HEK293 (cell line): ENCODE measurements at regions not wholly inside any gene's neighbourhood (a gene's known extent, or its start where the extent isn't known, plus 50 kb on each side); places are given as distances from the start of the nearest gene placed in this dataset.

Source experiments
- TCF7L2 ChIP-seq: IDR thresholded peaks from 2 replicates; pipeline ENCODE4 v1.6.1; 2011; ENCODE audit warnings: low read depth, mild to moderate bottlenecking, inconsistent platforms, low read length, moderate library complexity, borderline replicate concordance
- ZNF121 ChIP-seq: fragments of 450-650 bp; formaldehyde crosslinking; IDR thresholded peaks from 2 replicates; pipeline ENCODE4 v1.5.1; 2016; ENCODE audit warnings: missing biosample characterization, missing genetic modification characterization
- ZNF274 ChIP-seq, 2 experiments: fragments of 200-500 bp in 1 of 2; fragments of 450-650 bp in 1 of 2; sonication (Bioruptor generic) in 1 of 2; formaldehyde crosslinking in 1 of 2; IDR thresholded peaks; 2 replicates each; pipeline versions ENCODE4 v1.5.1 to v1.6.1; 2014 to 2016; ENCODE audit warnings: borderline replicate concordance in 1 of 2, inconsistent platforms in 1 of 2, low read length in 1 of 2, missing biosample characterization in 1 of 2, missing genetic modification characterization in 1 of 2
- ZNF350 ChIP-seq: fragments of 450-650 bp; formaldehyde crosslinking; IDR thresholded peaks from 2 replicates; pipeline ENCODE4 v1.5.0; 2017; ENCODE audit warnings: missing biosample characterization, mild to moderate bottlenecking, missing genetic modification characterization
- ZNF558 ChIP-seq: fragments of 450-650 bp; formaldehyde crosslinking; IDR thresholded peaks from 2 replicates; pipeline ENCODE4 v1.5.1; 2016; ENCODE audit warnings: missing biosample characterization, missing genetic modification characterization
- TF ChIP-seq, protein P1 (sequence below): fragments of 450-650 bp; formaldehyde crosslinking; IDR thresholded peaks from 2 replicates; pipeline ENCODE4 v1.5.1; 2016; ENCODE audit warnings: missing biosample characterization, missing genetic modification characterization
- TF ChIP-seq, protein P2 (sequence below): fragments of 450-650 bp; formaldehyde crosslinking; IDR thresholded peaks from 2 replicates; pipeline ENCODE4 v1.5.1; 2017; ENCODE audit warnings: missing biosample characterization, missing genetic modification characterization
- TF ChIP-seq, protein P3 (sequence below): sonication (generic); formaldehyde crosslinking; IDR thresholded peaks from 2 replicates; pipeline ENCODE4 v1.8.1; 2022; ENCODE audit warnings: mild to moderate bottlenecking, moderate library complexity, missing genetic modification reagents
- TF ChIP-seq, protein P4 (sequence below): fragments of 450-650 bp; formaldehyde crosslinking; IDR thresholded peaks from 2 replicates; pipeline ENCODE4 v1.5.1; 2016; ENCODE audit warnings: missing biosample characterization, missing genetic modification characterization, low read depth
- TF ChIP-seq, protein P5 (sequence below): fragments of 450-650 bp; formaldehyde crosslinking; IDR thresholded peaks from 2 replicates; pipeline ENCODE4 v1.5.1; 2016; ENCODE audit warnings: missing biosample characterization, missing genetic modification characterization

DNA sequence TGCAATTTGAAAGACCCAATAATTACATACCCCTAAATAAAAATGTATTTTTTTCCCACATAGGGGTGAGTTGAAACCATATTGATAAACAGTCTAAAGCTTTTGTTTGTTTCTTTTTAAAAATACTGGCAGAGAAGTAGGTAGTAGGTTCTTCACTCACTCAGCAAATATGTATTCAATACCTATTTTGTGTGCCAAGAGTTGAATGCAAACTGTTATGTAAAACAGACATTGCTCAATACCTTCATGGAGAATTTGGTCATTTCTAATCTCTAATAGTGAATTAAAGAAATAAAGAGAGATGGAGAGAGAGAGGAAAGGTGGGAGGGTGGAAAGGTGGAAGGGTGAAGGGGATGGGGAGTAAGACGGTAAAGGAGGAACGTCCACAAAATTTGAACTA lies 589.9 kb upstream of the GNPDA2 start:
- TF ChIP-seq TCF7L2: no peak
- TF ChIP-seq, protein P1, sequence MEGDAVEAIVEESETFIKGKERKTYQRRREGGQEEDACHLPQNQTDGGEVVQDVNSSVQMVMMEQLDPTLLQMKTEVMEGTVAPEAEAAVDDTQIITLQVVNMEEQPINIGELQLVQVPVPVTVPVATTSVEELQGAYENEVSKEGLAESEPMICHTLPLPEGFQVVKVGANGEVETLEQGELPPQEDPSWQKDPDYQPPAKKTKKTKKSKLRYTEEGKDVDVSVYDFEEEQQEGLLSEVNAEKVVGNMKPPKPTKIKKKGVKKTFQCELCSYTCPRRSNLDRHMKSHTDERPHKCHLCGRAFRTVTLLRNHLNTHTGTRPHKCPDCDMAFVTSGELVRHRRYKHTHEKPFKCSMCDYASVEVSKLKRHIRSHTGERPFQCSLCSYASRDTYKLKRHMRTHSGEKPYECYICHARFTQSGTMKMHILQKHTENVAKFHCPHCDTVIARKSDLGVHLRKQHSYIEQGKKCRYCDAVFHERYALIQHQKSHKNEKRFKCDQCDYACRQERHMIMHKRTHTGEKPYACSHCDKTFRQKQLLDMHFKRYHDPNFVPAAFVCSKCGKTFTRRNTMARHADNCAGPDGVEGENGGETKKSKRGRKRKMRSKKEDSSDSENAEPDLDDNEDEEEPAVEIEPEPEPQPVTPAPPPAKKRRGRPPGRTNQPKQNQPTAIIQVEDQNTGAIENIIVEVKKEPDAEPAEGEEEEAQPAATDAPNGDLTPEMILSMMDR (tag by site-specific recombination): no peak
- TF ChIP-seq ZNF350: no peak
- TF ChIP-seq ZNF274 (IDR thresholded peaks at IDR 0.05; ENCODE audit: low read length): no peak
- no peak for TF ChIP-seq ZNF274 (tag by site-specific recombination; IDR thresholded peaks at IDR 0.05; ENCODE audit: borderline replicate concordance)
- TF ChIP-seq, protein P2, sequence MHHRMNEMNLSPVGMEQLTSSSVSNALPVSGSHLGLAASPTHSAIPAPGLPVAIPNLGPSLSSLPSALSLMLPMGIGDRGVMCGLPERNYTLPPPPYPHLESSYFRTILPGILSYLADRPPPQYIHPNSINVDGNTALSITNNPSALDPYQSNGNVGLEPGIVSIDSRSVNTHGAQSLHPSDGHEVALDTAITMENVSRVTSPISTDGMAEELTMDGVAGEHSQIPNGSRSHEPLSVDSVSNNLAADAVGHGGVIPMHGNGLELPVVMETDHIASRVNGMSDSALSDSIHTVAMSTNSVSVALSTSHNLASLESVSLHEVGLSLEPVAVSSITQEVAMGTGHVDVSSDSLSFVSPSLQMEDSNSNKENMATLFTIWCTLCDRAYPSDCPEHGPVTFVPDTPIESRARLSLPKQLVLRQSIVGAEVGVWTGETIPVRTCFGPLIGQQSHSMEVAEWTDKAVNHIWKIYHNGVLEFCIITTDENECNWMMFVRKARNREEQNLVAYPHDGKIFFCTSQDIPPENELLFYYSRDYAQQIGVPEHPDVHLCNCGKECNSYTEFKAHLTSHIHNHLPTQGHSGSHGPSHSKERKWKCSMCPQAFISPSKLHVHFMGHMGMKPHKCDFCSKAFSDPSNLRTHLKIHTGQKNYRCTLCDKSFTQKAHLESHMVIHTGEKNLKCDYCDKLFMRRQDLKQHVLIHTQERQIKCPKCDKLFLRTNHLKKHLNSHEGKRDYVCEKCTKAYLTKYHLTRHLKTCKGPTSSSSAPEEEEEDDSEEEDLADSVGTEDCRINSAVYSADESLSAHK (tag by site-specific recombination): no peak
- TF ChIP-seq, protein P3, sequence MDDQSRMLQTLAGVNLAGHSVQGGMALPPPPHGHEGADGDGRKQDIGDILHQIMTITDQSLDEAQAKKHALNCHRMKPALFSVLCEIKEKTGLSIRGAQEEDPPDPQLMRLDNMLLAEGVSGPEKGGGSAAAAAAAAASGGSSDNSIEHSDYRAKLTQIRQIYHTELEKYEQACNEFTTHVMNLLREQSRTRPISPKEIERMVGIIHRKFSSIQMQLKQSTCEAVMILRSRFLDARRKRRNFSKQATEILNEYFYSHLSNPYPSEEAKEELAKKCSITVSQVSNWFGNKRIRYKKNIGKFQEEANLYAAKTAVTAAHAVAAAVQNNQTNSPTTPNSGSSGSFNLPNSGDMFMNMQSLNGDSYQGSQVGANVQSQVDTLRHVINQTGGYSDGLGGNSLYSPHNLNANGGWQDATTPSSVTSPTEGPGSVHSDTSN (CRISPR knock-in tag): no peak
- TF ChIP-seq ZNF558 (tag by site-specific recombination): no peak
- TF ChIP-seq, protein P4, sequence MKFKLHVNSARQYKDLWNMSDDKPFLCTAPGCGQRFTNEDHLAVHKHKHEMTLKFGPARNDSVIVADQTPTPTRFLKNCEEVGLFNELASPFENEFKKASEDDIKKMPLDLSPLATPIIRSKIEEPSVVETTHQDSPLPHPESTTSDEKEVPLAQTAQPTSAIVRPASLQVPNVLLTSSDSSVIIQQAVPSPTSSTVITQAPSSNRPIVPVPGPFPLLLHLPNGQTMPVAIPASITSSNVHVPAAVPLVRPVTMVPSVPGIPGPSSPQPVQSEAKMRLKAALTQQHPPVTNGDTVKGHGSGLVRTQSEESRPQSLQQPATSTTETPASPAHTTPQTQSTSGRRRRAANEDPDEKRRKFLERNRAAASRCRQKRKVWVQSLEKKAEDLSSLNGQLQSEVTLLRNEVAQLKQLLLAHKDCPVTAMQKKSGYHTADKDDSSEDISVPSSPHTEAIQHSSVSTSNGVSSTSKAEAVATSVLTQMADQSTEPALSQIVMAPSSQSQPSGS (tag by site-specific recombination): no peak
- TF ChIP-seq, protein P5, sequence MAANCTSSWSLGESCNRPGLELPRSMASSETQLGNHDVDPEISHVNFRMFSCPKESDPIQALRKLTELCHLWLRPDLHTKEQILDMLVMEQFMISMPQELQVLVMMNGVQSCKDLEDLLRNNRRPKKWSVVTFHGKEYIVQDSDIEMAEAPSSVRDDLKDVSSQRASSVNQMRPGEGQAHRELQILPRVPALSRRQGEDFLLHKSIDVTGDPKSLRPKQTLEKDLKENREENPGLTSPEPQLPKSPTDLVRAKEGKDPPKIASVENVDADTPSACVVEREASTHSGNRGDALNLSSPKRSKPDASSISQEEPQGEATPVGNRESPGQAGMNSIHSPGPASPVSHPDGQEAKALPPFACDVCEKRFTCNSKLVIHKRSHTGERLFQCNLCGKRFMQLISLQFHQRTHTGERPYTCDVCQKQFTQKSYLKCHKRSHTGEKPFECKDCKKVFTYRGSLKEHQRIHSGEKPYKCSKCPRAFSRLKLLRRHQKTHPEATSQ (tag by site-specific recombination): no peak
- no peak for TF ChIP-seq ZNF121 (tag by site-specific recombination)
